DMS114 treated with DMSO at 0.1 percent for 48 hours (cell line): ENCODE measurements at regions not wholly inside any gene's neighbourhood (a gene's known extent, or its start where the extent isn't known, plus 50 kb on each side); places are given as distances from the start of the nearest gene placed in this dataset.

Experiments used
- DNase-seq: peaks from one replicate; lab custom pipeline; 2025; ENCODE audit not compliant: unreplicated experiment; lab: John Stamatoyannopoulos, UW

DNA sequence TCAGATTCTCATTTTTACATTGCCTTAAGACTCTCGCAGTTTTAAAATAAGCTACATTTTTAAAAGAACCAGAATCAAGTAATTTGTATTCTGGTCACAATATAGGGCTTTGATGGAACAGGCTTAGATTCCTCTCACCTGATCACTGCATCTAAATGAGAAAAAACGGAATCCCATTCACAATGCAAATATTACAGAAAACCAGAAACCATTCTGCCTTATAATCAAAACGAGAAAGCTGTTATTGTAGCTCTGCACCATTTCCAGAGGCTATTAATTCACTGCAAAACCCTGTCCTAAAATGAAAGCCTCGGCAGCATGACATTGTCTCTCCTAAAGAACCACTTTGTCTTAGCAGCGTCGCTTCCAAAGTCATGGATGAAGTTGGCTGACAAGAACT is 116.1 kb upstream of the ZNF366 start:
- no peak for DNase-seq

DNA sequence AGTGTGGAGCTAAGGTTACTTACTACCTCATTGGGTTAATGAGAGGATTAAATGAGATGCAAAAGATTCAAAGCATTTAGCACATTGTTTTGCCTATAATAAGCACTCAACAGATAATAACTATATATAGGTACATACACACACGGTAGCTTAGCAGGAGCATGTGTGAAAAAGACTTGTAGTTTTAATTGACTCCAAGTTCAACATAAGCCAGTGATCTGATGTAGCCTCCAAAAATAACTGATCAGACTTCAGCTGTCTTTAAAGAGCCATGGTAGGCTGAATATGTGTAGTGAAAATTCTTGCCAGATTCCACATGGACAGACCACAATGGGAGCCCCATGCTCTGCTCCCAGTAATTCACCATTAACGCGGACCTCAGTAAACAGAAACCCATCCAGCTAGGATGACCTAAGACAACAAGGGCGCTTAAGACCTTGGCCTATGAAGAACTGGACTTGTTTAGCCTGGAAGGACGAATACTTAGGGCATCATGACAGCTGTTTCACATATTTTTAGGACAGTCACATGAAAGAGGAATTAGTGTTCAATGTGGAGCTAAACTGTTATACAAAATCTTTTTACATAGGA is 115.1 kb upstream of the ZNF366 start:
- DNase-seq = no peak

DNA sequence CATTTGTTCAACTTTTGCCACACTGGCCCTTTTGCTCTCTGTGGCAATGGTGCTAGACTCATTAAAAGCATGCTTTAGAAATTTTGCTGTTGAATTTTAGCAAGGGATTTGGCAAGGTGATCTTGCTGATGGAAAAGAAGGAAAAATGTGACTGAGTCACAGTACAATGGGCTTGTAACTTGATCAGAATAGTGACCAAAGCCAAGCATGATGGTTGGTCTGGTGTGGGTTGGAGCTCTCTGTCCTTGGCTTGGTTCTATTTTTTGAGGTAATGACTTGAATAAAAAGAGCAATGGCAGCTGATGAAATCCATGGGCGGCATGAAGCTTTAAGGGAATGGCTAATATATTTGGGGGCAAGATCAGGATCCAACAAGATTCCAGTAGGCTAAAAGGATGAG is 114.4 kb upstream of the ZNF366 start:
- no peak for DNase-seq

DNA sequence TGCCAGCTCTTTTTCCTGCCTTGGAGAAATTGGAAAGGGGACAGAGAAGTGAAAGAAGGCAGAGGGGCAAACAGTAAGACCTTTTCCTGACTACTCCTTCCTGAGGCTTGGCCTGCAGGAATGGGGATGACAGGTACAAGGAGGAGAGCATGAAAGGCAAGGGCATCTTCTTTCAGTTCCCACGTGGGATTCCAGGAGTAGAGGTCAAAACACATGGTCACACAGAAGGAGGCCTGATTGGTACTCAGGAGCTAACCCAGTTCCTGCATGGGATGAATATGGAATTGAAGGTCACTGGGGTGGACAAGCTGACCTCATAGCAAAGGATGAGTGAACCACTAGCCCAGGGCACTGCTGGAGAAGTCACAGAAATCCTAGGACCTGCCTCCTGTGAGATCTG is 112.5 kb upstream of the ZNF366 start:
- DNase-seq = no peak

DNA sequence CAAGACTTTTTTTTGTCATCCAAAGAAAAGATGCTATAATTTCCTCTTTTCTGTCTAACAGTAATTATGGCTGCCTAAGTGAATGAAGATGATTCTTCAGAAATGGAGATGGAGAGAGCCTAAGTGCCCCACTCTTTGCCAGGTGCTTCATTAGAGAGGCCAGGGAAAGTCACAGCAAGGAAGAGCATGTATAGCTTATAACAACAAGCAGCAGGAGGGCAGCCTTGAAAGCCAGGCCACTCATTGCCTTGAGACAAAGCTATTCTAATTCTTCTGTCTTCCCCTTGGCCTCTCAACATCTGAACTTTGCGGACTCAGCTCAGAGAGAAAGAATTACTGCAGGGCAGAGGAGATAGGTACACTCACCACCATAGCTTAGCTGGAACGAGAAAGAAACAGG is 112.0 kb upstream of the ZNF366 start:
- DNase-seq = no peak

DNA sequence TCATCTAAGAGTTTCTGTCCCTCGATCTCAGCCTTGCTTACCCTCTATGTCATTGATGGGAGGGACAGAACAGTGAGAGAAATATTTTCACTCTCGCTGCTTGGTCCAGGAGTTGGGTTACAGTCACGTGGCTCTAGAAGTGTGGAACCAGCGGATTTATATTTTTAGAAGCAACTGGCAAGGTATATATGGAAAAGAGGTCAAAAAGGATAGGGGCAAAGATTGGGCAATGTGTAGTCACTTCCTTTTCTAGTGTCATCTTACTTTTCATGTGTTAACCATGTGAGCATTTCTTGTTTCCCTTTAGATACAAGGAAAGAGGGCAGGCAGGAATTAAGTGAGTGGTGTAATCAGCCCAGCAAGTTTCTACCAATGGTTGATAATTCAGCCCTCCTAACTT is 111.5 kb upstream of the ZNF366 start:
- no peak for DNase-seq

DNA sequence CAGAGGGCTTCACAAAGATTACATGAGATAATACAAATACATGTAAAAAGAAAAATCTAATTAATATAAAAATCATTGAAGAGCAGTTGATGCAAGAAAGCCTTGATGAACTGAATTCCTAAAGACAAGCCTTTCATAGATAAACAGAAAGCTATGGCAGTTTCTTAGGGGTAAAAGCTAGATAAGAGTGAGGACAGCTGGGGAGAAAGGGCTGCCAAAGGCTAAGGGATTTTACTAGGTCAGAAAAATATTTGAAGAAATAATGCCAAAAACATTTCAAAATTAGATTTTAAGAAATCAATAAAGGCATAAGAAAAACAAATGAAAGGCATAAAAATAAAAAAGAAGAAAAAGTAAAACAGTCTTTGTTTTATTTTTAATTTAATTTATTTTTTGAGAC is 107.9 kb upstream of the ZNF366 start:
- DNase-seq = no peak

DNA sequence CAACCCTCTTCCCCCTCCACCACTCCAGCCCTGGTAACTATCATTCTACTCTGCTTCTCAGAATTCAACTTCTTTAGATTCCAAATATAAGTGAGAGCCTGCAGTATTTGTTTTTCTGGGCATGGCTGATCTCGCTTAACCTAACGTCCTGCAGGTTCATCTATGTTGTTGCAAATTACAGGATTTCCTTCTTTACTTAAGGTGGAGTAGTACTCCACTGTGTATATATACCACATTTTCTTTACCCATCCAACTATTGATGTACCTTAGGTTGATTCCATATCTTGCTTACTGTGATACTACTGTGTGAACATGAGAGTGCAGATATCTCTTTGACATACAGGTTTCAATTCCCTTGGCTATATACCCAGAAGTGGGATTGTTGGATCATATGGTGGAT is 106.3 kb upstream of the ZNF366 start:
- DNase-seq = no peak

DNA sequence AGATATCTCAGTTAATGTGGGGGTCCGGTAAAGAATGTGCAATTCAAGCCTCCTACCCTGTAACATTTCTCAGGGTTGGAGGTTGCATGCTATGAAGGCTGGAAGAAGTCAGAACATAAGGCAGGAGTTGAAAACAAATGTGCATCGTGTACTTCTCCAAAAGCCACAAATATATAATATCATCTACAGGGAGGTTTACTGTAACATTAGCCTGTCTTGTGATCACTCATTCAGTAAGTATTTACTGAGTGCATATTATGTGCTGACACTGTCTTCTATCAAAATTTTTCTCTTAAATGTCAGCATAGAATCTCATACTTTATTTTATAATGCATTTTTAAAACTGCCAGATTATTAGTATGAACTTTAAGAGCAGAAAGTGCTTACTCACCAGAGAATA is 105.6 kb upstream of the ZNF366 start:
- DNase-seq = no peak

DNA sequence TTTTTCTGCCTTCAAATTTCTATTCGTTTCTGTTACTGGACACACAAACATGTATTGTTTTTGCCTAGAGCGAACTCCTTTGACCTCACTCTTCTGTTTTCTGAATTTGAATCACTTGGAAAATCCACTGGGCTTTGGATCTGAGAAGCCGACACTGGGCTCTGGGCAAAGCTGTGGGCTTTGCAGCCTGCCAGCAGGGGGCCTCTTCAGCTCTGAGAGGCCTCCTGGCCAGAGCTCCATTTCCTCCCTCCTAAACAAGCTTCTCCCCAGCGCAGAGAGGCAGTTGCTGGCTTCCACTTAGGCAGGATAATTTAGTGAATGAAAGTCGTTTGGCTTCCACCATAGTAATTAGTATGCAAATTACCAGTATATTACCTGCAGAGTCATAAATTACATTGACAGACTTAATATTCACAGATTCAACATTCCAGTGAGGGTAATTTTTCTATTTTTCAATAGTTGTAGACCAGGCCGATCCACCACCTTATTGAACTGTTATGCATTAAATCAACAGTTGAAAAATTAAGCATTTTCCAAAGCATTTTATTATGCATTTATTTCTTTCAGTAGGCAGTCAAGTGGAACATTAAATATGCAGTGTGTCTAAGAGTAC is 104.0 kb upstream of the ZNF366 start:
- peak; percentile 33 for DNase-seq

DNA sequence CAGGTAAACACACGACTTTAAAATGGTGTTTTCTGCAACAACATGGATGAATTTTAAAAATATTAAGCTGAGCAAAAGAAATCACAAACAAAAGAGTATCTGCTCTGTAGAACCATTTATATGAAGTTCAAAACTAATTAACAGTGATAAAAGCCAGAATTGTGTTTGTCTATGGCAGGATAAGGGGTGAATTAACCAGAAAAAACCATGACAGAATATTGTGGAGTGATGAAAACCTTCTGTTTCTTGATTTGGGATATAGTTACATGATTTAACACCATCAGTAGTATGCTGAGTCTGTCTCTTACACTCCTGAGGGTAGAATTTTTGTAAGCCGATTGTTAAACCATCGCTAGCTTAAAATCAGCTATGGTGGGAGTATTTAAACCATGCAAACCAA is 101.7 kb upstream of the ZNF366 start:
- DNase-seq = no peak

DNA sequence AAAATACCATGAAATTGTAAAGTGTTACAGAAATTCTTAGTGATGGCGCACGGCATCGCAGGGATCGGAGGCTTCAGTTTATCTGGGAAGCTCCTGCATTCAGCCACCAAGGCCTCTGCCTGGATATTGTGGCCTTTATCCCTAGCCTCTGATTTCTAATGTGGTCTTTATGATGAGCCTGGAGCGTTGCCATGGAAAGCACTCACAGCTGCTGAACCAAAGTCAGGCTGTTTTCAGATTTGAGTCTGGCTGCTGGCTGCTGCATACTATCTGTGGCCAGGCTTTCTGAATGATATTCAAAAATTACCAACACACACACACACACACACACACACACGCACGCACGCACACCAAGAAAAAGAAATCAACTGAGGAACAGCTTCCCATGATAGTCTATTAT is 101.1 kb upstream of the ZNF366 start:
- DNase-seq = no peak

DNA sequence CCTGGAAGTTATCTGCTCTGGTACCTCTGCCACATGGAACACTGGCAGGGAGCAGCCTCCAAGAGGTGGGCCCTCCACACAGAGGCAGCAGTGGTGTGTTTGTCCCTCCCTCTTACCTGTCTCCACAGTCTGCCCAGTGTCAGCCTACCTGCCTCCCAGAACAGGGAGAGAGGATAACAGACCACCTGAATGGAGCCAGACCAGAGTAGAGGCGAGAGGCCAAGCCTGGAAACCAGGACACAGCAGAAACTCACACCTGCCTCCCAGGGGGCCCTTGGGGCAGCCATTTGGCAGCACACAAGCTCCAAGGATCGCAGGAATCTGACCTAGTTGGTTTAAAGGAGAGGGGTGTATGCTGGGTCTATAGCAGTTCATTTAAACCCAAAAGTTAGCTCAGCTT is 100.2 kb upstream of the ZNF366 start:
- no peak for DNase-seq

DNA sequence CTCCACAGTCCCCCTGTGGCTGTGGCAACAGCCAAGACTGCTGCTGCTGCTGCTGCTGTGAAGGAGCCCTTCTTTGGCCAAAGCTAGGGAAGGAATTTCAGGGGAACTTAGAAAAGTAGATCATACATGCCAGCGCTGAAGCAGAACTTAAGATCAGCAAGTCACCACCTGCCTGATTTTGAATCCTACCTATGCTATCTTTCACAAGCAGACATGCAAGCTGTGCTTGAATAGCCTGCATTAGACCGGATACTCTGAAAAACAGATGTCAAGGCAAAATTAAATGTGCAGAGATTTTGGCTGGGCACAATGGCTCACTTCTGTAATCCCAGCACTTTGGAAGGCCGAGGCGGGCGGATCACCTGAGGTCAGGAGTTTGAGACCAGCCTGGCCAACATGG is 99.3 kb upstream of the ZNF366 start:
- no peak for DNase-seq

DNA sequence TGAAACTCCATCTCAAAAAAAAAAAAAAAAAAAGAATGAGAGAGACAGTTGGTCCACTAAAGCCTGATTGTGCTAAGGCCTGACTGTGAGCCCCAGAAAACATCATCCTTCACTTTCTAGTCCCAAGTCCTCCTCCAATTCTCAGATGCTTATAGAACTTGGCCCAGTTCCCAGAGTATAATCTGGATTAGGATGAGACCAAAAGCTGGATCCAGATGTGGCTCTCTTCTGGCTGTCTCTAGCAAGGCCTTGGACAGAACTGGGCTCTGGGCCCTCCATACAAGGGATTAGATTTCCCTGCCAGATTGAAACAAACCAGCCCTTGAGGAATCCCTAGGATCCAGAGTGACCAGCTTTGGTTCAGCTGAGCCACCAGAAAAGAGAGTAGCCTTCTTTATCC is 98.4 kb upstream of the ZNF366 start:
- no peak for DNase-seq

DNA sequence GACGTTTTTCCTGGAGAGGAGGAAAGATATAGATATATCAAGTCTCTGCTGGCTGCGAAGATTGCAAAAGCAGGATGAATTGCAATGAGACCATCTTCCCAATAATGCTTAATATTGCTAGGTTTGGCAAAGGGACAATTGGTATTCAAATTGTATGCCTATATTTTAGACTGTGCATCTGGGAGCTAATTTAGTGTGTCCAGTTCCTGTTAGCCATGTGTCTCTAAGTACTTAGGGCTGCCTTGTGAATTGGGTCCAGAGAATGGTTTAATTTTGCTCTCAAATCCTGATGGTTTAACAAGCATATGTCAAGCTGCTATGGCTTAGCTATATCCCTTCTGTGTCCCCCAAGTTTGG is 97.6 kb upstream of the ZNF366 start:
- no peak for DNase-seq

DNA sequence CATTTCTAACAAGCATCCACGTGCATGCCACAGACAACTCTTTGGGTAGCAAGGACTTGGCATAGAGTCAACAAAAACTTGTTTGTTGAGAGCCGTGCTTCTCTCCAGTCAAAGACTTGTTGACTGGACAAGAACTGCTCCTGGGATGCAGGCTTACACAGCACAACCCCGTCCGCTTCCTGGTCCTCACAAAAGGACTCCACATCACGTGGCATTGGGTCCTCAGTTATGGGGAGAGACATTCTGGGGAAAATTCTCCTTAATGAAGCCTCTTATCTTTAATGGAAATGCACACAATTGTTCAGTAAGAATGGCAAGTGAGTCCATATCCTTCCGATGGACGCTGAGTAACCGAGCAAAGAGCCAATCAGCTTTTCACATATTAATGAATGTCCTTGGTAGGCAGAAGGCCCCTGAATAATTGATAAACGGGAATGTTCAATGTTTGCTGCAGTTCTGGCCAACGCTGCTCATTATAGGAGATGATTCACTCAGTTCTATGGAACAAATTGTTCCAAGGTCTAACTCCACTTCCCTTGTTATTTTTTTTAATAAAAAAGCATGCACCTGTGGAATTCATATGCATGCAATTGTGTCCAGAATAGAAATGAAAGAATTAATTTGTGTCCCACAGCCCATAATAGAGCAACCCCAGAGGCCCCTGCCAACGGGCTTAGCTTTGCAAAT is 97.0 kb upstream of the ZNF366 start:
- no peak for DNase-seq

DNA sequence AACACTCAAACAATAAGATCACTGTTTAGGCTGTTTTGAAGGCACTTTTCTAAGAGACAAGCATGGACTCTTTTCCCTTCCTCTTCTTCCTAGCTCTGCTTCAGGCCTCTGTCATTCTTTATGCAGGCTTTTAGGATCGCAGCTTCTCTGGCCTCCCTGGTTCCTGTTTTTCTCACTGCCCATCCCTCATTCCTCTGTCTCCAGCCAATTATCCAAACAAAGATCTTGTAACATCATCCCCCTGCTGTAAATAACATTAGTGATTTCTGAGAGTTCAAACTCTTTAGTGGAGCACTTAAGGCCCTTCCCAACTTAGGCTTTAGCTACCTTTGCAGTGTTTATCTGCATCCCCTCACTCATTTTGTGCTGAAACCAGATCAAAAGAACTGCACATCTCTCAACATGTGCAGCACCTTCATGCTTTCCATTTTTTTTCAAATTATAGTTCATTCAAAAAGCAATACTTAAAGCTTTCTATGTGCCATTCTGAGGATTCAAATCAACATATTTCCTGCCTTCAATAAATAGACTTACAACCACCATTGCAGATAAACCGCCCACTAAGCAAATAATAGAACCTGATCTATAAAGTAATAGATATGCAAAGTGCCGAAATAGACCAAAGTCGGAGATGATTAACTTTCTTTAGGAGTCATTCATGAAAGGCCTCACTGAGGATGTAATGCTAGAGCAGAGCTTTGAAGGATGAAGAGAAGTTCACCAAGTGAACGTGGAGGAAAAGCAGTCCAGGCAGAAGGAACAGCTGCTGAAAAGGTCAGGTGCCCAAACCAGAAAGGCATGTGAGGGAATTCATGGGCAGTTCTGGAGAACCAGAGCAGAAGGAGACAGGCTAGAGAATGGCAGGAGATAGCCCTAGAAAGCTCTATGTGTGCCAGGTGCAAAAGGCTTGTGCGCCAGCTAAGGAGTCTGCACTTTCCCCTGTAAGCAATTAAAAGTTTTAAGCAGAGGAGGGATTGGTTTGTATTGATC is 95.8 kb upstream of the ZNF366 start:
- DNase-seq = no peak

DNA sequence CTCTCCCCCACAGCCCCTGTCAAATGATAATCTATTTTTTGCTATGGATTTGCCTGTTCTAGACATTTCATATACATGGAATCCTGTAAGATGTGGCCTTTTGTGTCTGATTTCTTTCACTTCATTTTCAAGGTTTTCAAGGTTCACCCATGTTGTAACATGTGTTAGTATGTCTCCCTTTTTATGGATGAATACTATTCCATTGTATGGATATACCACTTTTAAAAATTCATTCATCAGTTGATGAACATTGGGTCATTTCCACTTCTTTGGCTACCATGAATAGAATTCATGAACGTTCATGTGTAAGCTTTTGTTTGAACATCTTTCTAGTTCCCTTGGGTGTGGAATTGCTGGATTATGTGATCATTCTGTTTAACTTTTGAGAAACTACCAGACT is 94.7 kb upstream of the ZNF366 start:
- no peak for DNase-seq

DNA sequence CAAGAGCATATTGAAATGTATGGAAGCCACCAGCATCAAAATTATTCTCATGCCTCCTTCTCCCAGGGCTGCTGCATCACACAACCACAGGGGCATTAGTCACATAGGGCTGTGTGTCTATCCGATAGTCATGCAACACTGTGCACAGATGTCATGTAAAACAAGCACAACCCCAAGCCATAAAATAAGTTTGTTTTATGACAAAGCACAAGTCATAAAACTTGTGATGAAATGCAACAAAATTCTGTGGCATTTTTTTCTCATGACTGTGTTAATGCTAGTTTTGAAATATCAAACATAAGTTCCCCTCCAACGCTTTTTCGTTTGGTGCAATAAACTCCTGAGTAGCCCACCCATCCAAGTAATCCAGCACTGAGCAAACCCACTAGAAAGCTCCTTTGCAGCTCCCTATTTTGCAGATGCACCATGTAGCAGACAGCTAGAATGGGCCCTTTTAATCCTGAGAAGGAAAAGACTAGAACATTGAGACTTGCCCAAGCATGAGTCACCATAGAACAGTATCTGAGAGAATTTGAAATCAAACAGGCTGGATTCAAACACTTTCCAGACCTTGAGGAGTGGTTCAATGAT is 93.3 kb upstream of the ZNF366 start:
- DNase-seq = no peak
